ENCODE measurements at regions not wholly inside any gene's neighbourhood (a gene's known extent, or its start where the extent isn't known, plus 50 kb on each side); places are given as distances from the start of the nearest gene placed in this dataset.

DNA sequence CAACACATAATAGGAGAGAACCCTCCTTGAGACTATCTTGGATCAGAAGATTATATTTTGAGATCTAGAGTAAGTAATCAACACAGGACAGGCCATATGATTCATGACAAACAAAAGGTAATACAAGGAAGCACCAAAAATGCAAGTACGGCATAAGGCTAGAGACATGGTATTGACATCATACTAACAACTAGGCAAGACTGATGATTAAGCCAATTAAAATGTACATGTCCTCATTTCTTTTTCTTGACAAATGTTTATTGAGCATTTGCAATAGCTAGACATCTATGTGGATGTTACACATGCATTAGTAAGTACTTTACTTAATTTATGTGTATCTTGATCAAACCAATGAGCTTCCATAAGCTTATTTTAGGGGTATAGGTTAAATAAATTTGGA is 695.7 kb upstream of the GALNTL6 start:
- H3F3A ChIP-seq (ENCODE audit: insufficient read depth, low read length, poor library complexity, severe bottlenecking) = no peaks in the 10 kb centered on the region
- no peaks in the 10 kb centered on the region for H3K9me2 ChIP-seq (ENCODE audit: insufficient read depth, low read length)
- H3K4me3 ChIP-seq (ENCODE audit: low read length) = no peak overlapping the region
- TF ChIP-seq TAF1 (IDR thresholded peaks at IDR 0.05; ENCODE audit: low read depth) (no peak), SMC3 (conservative IDR thresholded peaks at IDR 0.05; ENCODE audit: poor library complexity) (no peak), EZH2 (IDR thresholded peaks at IDR 0.05; ENCODE audit: borderline replicate concordance, insufficient read depth, low read length, poor library complexity, severe bottlenecking) (no peak), MXI1 (conservative IDR thresholded peaks at IDR 0.05; ENCODE audit: poor library complexity, severe bottlenecking) (no peak), EP300 (conservative IDR thresholded peaks at IDR 0.05; ENCODE audit: poor library complexity, severe bottlenecking) (no peak), POLR2AphosphoS5 (IDR thresholded peaks at IDR 0.05) (no peak), RAD21 (conservative IDR thresholded peaks at IDR 0.05) (no peak)
- TF ChIP-seq, protein P1, sequence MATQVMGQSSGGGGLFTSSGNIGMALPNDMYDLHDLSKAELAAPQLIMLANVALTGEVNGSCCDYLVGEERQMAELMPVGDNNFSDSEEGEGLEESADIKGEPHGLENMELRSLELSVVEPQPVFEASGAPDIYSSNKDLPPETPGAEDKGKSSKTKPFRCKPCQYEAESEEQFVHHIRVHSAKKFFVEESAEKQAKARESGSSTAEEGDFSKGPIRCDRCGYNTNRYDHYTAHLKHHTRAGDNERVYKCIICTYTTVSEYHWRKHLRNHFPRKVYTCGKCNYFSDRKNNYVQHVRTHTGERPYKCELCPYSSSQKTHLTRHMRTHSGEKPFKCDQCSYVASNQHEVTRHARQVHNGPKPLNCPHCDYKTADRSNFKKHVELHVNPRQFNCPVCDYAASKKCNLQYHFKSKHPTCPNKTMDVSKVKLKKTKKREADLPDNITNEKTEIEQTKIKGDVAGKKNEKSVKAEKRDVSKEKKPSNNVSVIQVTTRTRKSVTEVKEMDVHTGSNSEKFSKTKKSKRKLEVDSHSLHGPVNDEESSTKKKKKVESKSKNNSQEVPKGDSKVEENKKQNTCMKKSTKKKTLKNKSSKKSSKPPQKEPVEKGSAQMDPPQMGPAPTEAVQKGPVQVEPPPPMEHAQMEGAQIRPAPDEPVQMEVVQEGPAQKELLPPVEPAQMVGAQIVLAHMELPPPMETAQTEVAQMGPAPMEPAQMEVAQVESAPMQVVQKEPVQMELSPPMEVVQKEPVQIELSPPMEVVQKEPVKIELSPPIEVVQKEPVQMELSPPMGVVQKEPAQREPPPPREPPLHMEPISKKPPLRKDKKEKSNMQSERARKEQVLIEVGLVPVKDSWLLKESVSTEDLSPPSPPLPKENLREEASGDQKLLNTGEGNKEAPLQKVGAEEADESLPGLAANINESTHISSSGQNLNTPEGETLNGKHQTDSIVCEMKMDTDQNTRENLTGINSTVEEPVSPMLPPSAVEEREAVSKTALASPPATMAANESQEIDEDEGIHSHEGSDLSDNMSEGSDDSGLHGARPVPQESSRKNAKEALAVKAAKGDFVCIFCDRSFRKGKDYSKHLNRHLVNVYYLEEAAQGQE (IDR thresholded peaks at IDR 0.05; ENCODE audit: borderline replicate concordance) = no peak
- TF ChIP-seq, protein P2, sequence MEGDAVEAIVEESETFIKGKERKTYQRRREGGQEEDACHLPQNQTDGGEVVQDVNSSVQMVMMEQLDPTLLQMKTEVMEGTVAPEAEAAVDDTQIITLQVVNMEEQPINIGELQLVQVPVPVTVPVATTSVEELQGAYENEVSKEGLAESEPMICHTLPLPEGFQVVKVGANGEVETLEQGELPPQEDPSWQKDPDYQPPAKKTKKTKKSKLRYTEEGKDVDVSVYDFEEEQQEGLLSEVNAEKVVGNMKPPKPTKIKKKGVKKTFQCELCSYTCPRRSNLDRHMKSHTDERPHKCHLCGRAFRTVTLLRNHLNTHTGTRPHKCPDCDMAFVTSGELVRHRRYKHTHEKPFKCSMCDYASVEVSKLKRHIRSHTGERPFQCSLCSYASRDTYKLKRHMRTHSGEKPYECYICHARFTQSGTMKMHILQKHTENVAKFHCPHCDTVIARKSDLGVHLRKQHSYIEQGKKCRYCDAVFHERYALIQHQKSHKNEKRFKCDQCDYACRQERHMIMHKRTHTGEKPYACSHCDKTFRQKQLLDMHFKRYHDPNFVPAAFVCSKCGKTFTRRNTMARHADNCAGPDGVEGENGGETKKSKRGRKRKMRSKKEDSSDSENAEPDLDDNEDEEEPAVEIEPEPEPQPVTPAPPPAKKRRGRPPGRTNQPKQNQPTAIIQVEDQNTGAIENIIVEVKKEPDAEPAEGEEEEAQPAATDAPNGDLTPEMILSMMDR (IDR thresholded peaks at IDR 0.05; ENCODE audit: poor library complexity, severe bottlenecking) = no peak
- no peaks in the 10 kb centered on the region for H3K27me3 ChIP-seq (ENCODE audit: insufficient read depth, low read depth, low read length)
- H3K79me2 ChIP-seq (replicated peaks; ENCODE audit: insufficient read depth, low read length) = no peaks in the 10 kb centered on the region
- H3K36me3 ChIP-seq (ENCODE audit: insufficient read depth, low read length) = no peaks in the 10 kb centered on the region
- H3K9me3 ChIP-seq (ENCODE audit: low read length) = no peaks in the 10 kb centered on the region
- no peaks in the 10 kb centered on the region for H4K20me1 ChIP-seq (ENCODE audit: insufficient read depth)
- H2AFZ ChIP-seq (ENCODE audit: low read depth, low read length) = no peak overlapping the region
- H3K4me2 ChIP-seq (ENCODE audit: low read length) = no peak overlapping the region
- H3K9ac ChIP-seq (ENCODE audit: low read length) = no peak overlapping the region
- no peak overlapping the region for H3K27ac ChIP-seq (ENCODE audit: low read length)

DNA sequence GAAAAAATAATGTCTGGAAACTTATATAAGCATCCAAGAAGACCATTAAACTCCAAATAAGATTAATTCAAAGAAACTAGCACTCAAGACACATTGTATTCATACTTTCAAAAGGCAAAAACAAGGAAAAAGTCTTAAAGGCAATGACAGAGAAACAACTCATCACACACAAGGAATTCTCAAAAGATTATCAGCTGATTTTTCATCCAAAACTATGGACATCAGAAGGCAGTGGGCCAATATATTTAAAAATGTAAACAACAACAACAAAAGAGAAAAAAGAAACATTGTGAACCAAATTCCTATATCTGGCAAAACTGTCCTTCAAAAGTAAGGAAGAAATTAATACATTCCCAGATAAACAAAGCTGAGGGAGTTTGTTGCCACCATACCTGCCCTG is 711.4 kb upstream of the GALNTL6 start:
- H3K9me2 ChIP-seq (ENCODE audit: insufficient read depth, low read length) = no peaks in the 10 kb centered on the region
- no peak overlapping the region for H2AFZ ChIP-seq (ENCODE audit: low read depth, low read length)
- TF ChIP-seq TAF1 (IDR thresholded peaks at IDR 0.05; ENCODE audit: low read depth) (no peak), RAD21 (conservative IDR thresholded peaks at IDR 0.05) (no peak), SMC3 (conservative IDR thresholded peaks at IDR 0.05; ENCODE audit: poor library complexity) (no peak), EZH2 (IDR thresholded peaks at IDR 0.05; ENCODE audit: borderline replicate concordance, insufficient read depth, low read length, poor library complexity, severe bottlenecking) (no peak)
- TF ChIP-seq, protein P2 (IDR thresholded peaks at IDR 0.05; ENCODE audit: poor library complexity, severe bottlenecking) = no peak
- TF ChIP-seq, protein P1 (IDR thresholded peaks at IDR 0.05; ENCODE audit: borderline replicate concordance) = no peak
- H3K27me3 ChIP-seq (ENCODE audit: insufficient read depth, low read depth, low read length) = no peaks in the 10 kb centered on the region
- H3K36me3 ChIP-seq (ENCODE audit: insufficient read depth, low read length) = no peaks in the 10 kb centered on the region
- no peaks in the 10 kb centered on the region for H3K9me3 ChIP-seq (ENCODE audit: low read length)
- no peaks in the 10 kb centered on the region for H4K20me1 ChIP-seq (ENCODE audit: insufficient read depth)
- no peak overlapping the region for H3K4me3 ChIP-seq (ENCODE audit: low read length)
- no peak overlapping the region for H3K4me2 ChIP-seq (ENCODE audit: low read length)
- no peak overlapping the region for H3K9ac ChIP-seq (ENCODE audit: low read length)
- no peaks in the 10 kb centered on the region for H3K79me2 ChIP-seq (replicated peaks; ENCODE audit: insufficient read depth, low read length)
- no peak overlapping the region for H3K27ac ChIP-seq (ENCODE audit: low read length)
- no peaks in the 10 kb centered on the region for H3F3A ChIP-seq (ENCODE audit: insufficient read depth, low read length, poor library complexity, severe bottlenecking)
